K562 (cell line): ENCODE measurements at regions not wholly inside any gene's neighbourhood (a gene's known extent, or its start where the extent isn't known, plus 50 kb on each side); places are given as distances from the start of the nearest gene placed in this dataset.

Experiments used
- EWSR1 ChIP-seq: fragments of 450-650 bp; IDR thresholded peaks from 2 replicates; pipeline ENCODE4 v1.6.1; 2018; ENCODE audit warnings: borderline replicate concordance, mild to moderate bottlenecking, low read depth, moderate library complexity; ENCODE audit not compliant: partially characterized antibody
- GTF3C2 ChIP-seq: IDR thresholded peaks from 3 replicates; pipeline ENCODE4 v1.6.1; 2011; ENCODE audit warnings: borderline replicate concordance, mild to moderate bottlenecking, moderate library complexity; ENCODE audit not compliant: insufficient read length; ENCODE audit errors: extremely low read depth
- MCM5 ChIP-seq: fragments of 450-650 bp; IDR thresholded peaks from 2 replicates; pipeline ENCODE4 v1.6.1; 2016; ENCODE audit warnings: low read depth
- SMARCC2 ChIP-seq: fragments of 450-650 bp; IDR thresholded peaks from 2 replicates; pipeline ENCODE4 v1.6.1; 2017; ENCODE audit warnings: antibody characterized with exemption, moderate library complexity, mild to moderate bottlenecking, low read depth
- ZNF592 ChIP-seq: fragments of 450-650 bp; IDR thresholded peaks from 2 replicates; pipeline ENCODE4 v1.6.1; 2017; ENCODE audit warnings: antibody characterized with exemption, mild to moderate bottlenecking
- ZNF609 ChIP-seq: sonication (generic); formaldehyde crosslinking; IDR thresholded peaks from 2 replicates; pipeline ENCODE4 v1.8.1; 2023; ENCODE audit warnings: missing genetic modification reagents, mild to moderate bottlenecking, borderline replicate concordance

DNA sequence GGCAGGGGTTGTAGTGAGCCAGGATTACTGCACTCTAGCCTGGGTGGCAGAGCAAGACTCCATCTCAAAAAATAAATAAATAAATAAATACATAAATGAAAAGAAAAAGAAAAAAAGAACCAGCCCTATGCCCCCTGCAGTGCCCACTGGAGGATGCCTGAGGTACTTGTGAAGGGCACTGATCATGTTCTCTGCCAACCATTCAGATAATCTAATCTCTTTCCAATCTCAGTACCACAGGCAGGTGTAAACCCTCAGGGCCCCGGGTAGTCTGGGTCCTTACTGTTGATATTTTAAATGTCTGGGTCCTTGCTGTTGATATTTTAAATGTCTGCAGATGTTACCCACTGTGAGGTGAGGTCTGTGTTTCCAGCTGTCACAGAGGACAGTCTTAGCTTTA is 321.8 kb upstream of the ADCY2 start (continued):
- no peak for TF ChIP-seq ZNF609
- TF ChIP-seq SMARCC2 = no peak
- TF ChIP-seq EWSR1 = no peak
- TF ChIP-seq MCM5 = no peak
- TF ChIP-seq ZNF592 = no peak
- TF ChIP-seq GTF3C2 = no peak
